SK-N-DZ (cell line): ENCODE measurements at regions not wholly inside any gene's neighbourhood (a gene's known extent, or its start where the extent isn't known, plus 50 kb on each side); places are given as distances from the start of the nearest gene placed in this dataset.

Source experiments
- DNase-seq: peaks from one replicate; pipeline ENCODE4 v3.0.0-alpha.2; 2015; ENCODE audit warnings: low spot score

- no peak for DNase-seq
These were observed 50.8 kb upstream of the NAV2 start for GRCh38 chr11:19661827-19662226.

DNA sequence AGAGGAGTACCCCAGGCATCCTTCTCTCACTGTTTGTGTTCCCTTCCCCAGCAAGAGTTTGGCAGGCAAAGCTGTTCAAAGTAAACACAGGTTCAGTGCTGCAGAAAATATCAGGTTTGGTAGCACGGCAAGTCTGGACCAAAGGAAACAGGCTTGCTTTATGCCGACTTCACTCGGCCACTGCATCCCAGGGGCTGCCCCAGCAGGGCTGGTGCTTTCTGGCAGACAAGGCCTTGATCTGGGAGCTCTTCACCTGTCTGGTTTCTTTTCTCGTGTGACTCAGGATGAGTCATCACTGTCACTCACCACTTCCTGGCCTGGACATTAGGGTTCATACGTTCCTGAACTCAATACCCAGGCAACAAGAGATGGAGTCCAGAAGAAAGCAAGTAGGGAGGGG is 52.6 kb upstream of the NAV2 start:
- DNase-seq, result peak; percentile 14

- no peak for DNase-seq
These were observed 53.1 kb upstream of the NAV2 start for GRCh38 chr11:19659529-19659928.

DNA sequence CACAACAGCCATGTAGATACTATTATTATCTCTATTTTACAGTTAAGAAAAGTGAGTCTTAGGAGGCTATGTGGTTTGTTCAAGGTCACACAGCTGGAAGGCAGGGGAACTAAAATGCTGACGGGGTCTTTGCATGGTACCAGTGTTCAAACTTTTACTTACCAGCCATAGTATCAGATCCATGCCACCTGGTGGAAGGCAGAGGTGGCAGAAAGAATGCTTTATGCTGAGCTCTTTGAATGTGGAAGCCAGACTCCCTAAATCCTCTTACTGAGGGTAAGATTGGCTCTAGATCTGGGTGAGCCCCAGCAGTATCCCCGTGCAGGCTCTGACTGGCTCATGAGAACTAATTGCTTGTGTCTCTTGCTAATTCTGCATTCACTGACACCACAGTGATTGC is 54.3 kb upstream of the NAV2 start:
- DNase-seq, result no peak

DNA sequence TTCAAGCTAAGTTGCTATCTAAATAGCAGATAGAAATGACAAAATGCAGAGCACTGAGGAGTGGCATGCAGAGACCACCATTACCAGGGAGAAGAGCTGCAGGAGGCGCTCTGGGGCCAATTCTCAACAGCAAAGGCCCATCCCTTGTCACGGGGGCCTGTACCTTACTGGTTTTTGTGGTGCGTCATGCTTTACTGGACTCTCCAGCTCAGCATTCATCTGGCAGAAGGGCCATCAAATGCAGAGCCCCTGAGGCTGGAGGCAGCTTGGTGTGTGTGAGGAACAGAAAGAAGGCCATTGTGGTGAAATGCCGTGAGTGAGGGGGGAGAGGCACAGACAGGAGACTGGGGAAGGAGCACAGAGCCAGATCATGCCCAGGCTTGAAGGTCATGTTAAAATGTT is 56.5 kb upstream of the NAV2 start:
- no peak for DNase-seq

DNA sequence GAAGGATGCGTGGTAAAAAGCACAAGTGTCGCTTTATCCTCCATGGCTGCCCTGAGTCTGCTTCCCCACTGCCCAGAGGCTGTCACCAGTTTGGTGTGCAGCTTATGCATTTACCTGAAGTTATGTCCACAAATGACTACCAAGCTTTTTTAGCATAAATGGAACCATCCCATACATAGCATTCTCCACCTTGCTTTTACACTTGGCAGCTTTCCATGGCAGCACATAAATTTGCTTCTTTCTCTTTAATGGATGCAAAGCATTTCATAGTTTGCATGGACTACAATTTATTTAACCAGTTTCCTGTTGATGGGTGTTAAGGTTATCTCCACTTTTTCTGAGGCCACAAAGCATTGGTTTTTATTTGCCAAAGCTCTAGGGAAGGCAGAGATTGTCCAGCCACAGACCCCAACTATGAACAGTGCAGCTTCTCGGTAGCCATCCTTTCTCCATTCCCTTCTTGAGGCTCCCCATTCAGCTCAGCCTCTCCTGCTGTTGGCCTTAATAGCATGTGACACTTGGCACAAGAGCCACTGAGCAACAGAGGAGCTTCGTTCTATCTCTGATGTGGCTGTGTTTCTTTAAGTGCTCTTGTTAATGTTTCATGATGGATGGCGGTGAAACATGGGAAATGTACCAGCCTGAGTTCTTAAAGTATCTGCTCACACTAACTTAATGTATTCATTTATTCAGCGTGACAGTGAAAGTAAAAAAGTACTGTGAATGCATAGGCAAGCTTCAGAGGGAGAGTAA is 59.8 kb upstream of the NAV2 start:
- DNase-seq, result no peak

DNA sequence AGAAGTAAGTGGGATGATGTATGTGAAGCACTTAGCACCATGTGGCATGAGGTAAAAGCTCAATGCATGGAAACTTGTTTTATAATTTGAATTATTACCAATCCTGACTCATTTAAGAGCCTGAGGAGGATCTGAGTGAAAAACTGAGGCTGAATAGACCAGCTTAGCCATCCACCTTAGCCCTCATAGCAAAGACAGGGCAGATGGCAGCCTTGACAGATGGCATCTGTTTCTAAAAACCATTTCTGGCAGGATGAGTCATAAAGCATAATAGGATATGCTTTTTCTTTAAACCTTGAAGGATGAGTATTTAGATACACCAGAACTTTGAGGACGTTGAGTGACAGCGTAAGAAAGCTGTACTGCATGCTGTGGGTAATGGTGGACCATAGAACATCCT is 61.0 kb upstream of the NAV2 start:
- no peak for DNase-seq

DNA sequence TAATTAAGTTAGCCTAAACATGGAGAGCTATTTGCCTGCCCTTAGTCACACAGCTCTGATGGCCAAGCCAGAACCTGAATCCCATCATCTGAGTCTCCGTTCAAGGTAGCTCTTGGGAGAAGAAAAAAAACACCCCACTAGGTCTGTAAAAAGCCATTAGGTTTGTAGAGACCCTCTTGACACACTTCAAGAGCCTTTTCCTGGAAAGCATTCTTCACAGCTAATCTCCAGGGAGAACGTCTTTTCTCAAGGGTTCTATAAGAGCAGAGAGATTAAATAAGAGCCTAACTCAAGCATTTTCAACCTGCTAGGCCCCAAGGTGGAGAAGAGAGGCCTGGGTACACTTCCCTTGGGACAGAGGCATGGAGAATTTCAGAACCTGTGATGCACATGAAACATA is 61.6 kb upstream of the NAV2 start:
- DNase-seq, result no peak

GRCh38 chr11:19650467-19650866 is 62.2 kb upstream of the NAV2 start:
- DNase-seq, result no peak

GRCh38 chr11:19649751-19650150 is 62.9 kb upstream of the NAV2 start:
- DNase-seq, result no peak

DNA sequence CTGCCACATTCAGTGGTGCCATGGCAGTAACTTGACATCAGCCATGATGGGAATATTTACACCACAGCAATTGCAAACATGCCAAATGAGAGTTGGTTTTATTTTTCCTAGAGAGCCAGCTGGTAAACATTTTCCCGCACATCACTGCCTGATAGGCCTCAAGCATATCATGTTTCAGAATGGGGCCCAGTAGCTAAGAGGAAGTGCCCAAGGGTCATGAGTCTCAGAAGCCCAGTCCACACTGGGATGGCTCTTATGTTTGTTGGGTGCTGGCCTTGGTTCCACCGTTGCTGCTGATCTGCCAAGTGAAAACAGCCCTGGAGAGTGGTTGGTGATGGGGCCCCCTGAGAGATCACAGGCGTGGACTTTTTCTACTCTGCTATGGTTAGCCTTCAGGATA is 64.3 kb upstream of the NAV2 start:
- DNase-seq, result no peak

GRCh38 chr11:19647816-19648215 is 64.8 kb upstream of the NAV2 start:
- no peak for DNase-seq

DNA sequence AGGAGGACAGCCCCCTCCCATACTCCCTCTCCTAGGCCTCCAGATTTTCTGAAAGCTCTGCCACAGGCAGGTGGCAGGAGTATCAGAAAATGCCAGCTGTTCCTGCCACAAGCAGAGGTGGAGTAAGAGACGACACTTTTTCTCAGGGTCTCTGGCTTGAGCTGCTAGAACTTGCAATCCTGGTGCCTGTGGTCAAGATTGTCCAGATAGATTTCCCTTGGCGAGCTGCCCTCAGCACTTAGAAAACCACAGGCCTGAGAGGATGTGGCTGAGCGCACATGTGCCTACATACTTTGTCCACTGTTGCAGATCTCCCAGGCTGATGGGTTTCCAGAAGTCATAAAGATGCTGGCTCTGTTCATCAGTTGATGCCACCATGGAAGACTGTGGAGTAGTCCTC is 65.7 kb upstream of the NAV2 start:
- DNase-seq, result no peak

DNA sequence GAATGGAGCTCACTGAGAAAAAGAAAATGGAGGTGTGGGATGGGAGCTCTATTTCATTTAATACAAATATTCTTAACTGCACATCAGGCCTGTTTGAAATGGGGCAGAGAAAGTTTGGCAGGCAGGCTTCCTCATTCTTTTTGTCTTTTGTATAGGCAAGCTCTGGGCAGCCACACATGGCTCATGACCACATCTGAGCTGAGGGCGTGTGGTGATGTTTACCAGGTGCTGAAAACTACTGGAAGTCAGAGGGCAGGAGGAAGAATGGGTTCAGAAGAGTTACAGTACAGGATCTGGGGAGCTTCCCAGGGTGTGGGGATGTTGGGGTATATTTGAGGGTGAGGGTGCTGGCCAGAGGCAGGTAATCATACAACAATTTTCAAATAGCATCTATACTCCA is 66.3 kb upstream of the NAV2 start:
- no peak for DNase-seq

- DNase-seq, result no peak
These were observed 68.3 kb upstream of the NAV2 start for GRCh38 chr11:19644316-19644715.

- no peak for DNase-seq
These were observed 70.2 kb upstream of the NAV2 start for GRCh38 chr11:19642185-19643158.

DNA sequence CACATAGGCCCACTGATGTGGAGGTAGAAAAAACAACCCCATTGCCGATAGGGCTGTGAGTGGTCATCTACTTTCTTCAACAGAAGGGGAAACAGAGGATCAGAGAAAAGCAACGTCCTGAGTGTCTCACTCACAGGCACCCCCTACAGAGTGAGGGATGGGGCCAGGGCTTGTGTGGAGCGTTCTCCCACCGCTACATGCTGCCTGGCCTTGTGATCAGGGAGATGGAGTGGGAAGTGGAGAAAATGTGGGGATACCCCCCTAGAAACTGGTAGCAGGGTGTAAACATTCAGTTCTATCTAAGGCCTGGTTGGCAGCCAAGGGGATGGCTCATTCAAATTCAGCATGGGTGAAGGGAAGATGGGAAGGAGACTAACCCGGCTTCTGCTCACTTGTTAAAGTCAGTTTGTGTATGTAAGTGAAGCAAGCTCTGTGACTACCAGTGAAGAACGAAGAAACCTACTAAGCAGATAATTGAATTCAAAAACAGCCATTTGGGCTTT is 73.0 kb upstream of the NAV2 start:
- DNase-seq, result no peak

DNA sequence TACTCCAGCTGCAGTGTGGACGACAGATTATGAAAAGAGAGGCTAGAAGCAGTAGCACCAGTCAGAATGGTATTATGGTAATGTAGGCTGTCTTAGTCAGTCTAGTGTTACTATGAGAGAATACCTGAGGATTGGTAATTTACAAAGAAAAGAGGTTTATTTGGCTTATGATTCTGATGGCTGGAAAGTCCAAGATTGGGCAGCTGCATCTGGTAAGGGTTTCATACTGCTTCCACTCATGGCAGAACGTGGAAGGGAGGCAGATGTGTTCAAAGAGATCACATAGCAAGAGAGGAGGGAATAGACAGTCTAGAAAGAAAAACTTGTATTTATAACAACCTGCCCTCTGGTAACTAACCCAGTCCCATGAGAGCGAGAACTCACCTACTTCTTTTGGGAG is 77.3 kb upstream of the NAV2 start:
- DNase-seq, result no peak

- DNase-seq, result no peak
These were observed 79.4 kb upstream of the NAV2 start for GRCh38 chr11:19633276-19633675.

GRCh38 chr11:19632499-19632834 is 80.2 kb upstream of the NAV2 start:
- no peak for DNase-seq

GRCh38 chr11:19631712-19632498 is 80.7 kb upstream of the NAV2 start:
- no peak for DNase-seq

- no peak for DNase-seq
These were observed 84.6 kb upstream of the NAV2 start for GRCh38 chr11:19628018-19628417.
